H9 (cell line): ENCODE measurements at regions not wholly inside any gene's neighbourhood (a gene's known extent, or its start where the extent isn't known, plus 50 kb on each side); places are given as distances from the start of the nearest gene placed in this dataset.

Experiments used
- DNase-seq: peaks from one replicate; pipeline ENCODE4 v3.0.0-alpha.2; 2017
- H2AFZ ChIP-seq: one replicate; pipeline ENCODE4 v1.6.1; 2013; ENCODE audit warnings: mild to moderate bottlenecking, low read length, control low read depth, moderate library complexity
- H2AK5ac ChIP-seq: 2 replicates; pipeline ENCODE4 v1.6.1; 2013; ENCODE audit warnings: low read length, control low read depth, mixed read lengths; ENCODE audit not compliant: insufficient read length
- H2BK120ac ChIP-seq: one replicate; pipeline ENCODE4 v1.6.1; 2013; ENCODE audit warnings: low read depth, mild to moderate bottlenecking, low read length, control low read depth, inconsistent platforms; ENCODE audit not compliant: poor library complexity, severe bottlenecking
- H2BK12ac ChIP-seq: 2 replicates; pipeline ENCODE4 v1.6.1; 2013; ENCODE audit warnings: low read length, control low read depth, mixed read lengths, low read depth; ENCODE audit not compliant: insufficient read length
- H2BK15ac ChIP-seq: 2 replicates; pipeline ENCODE4 v1.6.1; 2013; ENCODE audit warnings: low read depth, low read length, control low read depth
- H2BK20ac ChIP-seq: one replicate; pipeline ENCODE4 v1.6.1; 2013; ENCODE audit warnings: low read depth, mild to moderate bottlenecking, low read length, control low read depth, inconsistent platforms; ENCODE audit not compliant: poor library complexity, severe bottlenecking
- H2BK5ac ChIP-seq: 2 replicates; pipeline ENCODE4 v1.6.1; 2013; ENCODE audit warnings: low read length, control low read depth, mixed read lengths; ENCODE audit not compliant: insufficient read length
- H3K14ac ChIP-seq: 2 replicates; pipeline ENCODE4 v1.6.1; 2013; ENCODE audit warnings: low read length, control low read depth; ENCODE audit not compliant: insufficient read depth
- H3K18ac ChIP-seq: 2 replicates; pipeline ENCODE4 v1.6.1; 2013; ENCODE audit warnings: low read depth, mild to moderate bottlenecking, mixed read lengths, low read length, control low read depth; ENCODE audit not compliant: insufficient read length
- H3K23ac ChIP-seq: 2 replicates; pipeline ENCODE4 v1.6.1; 2013; ENCODE audit warnings: low read length, control low read depth, mixed read lengths, low read depth; ENCODE audit not compliant: insufficient read length
- H3K23me2 ChIP-seq: 2 replicates; pipeline ENCODE4 v1.6.1; 2013; ENCODE audit warnings: low read depth, mild to moderate bottlenecking, mixed read lengths, low read length, control low read depth; ENCODE audit not compliant: insufficient read length, poor library complexity, severe bottlenecking
- H3K27ac ChIP-seq: 2 replicates; pipeline ENCODE4 v1.5.1; 2013; ENCODE audit warnings: low read length, control low read depth, mixed read lengths, low read depth; ENCODE audit not compliant: insufficient read length
- H3K27me3 ChIP-seq: 2 replicates; pipeline ENCODE4 v1.6.1; 2013; ENCODE audit warnings: low read length, control low read depth, inconsistent platforms; ENCODE audit not compliant: insufficient read depth
- H3K4ac ChIP-seq: 2 replicates; pipeline ENCODE4 v1.6.1; 2013; ENCODE audit warnings: low read depth, mild to moderate bottlenecking, control low read depth, inconsistent platforms, low read length, moderate library complexity
- H3K4me1 ChIP-seq: 2 replicates; pipeline ENCODE4 v1.6.1; 2013; ENCODE audit warnings: low read length, control low read depth, inconsistent platforms; ENCODE audit not compliant: insufficient read depth
- H3K4me2 ChIP-seq: 2 replicates; pipeline ENCODE4 v1.6.1; 2013; ENCODE audit warnings: low read length, control low read depth, mixed read lengths; ENCODE audit not compliant: insufficient read length, insufficient read depth
- H3K56ac ChIP-seq: 2 replicates; pipeline ENCODE4 v1.6.1; 2013; ENCODE audit warnings: low read depth, mild to moderate bottlenecking, mixed read lengths, low read length, control low read depth; ENCODE audit not compliant: insufficient read length
- H3K79me1 ChIP-seq: 2 replicates; pipeline ENCODE4 v1.6.1; 2013; ENCODE audit warnings: low read depth, mild to moderate bottlenecking, moderate library complexity, low read length, control low read depth, inconsistent platforms; ENCODE audit not compliant: insufficient read depth, poor library complexity, severe bottlenecking
- H3K79me2 ChIP-seq: 2 replicates; pipeline ENCODE4 v1.6.1; 2013; ENCODE audit warnings: low read length, control low read depth, inconsistent platforms; ENCODE audit not compliant: insufficient read depth
- H3K9ac ChIP-seq: 2 replicates; pipeline ENCODE4 v1.6.1; 2013; ENCODE audit warnings: low read length, control low read depth, mixed read lengths; ENCODE audit not compliant: insufficient read length; ENCODE audit errors: extremely low read depth
- H3K9me3 ChIP-seq: one replicate; pipeline ENCODE4 v1.6.1; 2013; ENCODE audit warnings: low read depth, low read length, inconsistent platforms; ENCODE audit not compliant: control insufficient read depth
- H3T11ph ChIP-seq: one replicate; pipeline ENCODE4 v1.6.1; 2013; ENCODE audit warnings: mild to moderate bottlenecking, low read length, control low read depth, inconsistent platforms
- H4K20me1 ChIP-seq: one replicate; pipeline ENCODE4 v1.6.1; 2013; ENCODE audit not compliant: control insufficient read depth, insufficient read length, insufficient read depth
- H4K5ac ChIP-seq: 2 replicates; pipeline ENCODE4 v1.6.1; 2013; ENCODE audit warnings: low read depth, mild to moderate bottlenecking, mixed read lengths, low read length, control low read depth; ENCODE audit not compliant: insufficient read length
- H4K8ac ChIP-seq: replicated peaks from 2 replicates; pipeline ENCODE4 v1.6.1; 2013; ENCODE audit warnings: low read length, control low read depth, mixed read lengths, low read depth; ENCODE audit not compliant: insufficient read length
- H4K91ac ChIP-seq: 2 replicates; pipeline ENCODE4 v1.6.1; 2013; ENCODE audit warnings: low read depth, mild to moderate bottlenecking, moderate library complexity, mixed read lengths, low read length, control low read depth; ENCODE audit not compliant: insufficient read length
- H3K27ac Mint-ChIP-seq, 3 experiments: 2 replicates in 2 of 3; 3 replicates in 1 of 3; pipeline ENCODE4 v1.8.0; 2020 to 2021; ENCODE audit warnings: mixed read lengths in 3 of 3, mild to moderate bottlenecking in 1 of 3, moderate library complexity in 1 of 3
- H3K27me3 Mint-ChIP-seq: 2 replicates; pipeline ENCODE4 v1.8.0; 2021; ENCODE audit warnings: low read depth, mild to moderate bottlenecking, moderate library complexity, mixed read lengths
- H3K36me3 Mint-ChIP-seq, 3 experiments: 2 replicates in 2 of 3; 3 replicates in 1 of 3; pipeline ENCODE4 v1.8.0; 2020 to 2021; ENCODE audit warnings: low read depth in 3 of 3, mixed read lengths in 3 of 3; ENCODE audit not compliant: insufficient read depth in 1 of 3
- H3K4me1 Mint-ChIP-seq, 2 experiments: 2 replicates each; pipeline ENCODE4 v1.8.0; 2020; ENCODE audit warnings: mixed read lengths in 2 of 2
- H3K4me3 Mint-ChIP-seq, 2 experiments: 2 replicates in 1 of 2; 3 replicates in 1 of 2; pipeline ENCODE4 v1.8.0; 2020 to 2021; ENCODE audit warnings: mild to moderate bottlenecking in 2 of 2, mixed read lengths in 2 of 2, moderate library complexity in 1 of 2
- H3K9me3 Mint-ChIP-seq, 2 experiments: 2 replicates in 1 of 2; 3 replicates in 1 of 2; pipeline ENCODE4 v1.8.0; 2020; ENCODE audit warnings: mild to moderate bottlenecking in 2 of 2, mixed read lengths in 2 of 2, moderate library complexity in 1 of 2
- WGBS: extraction: QIAGEN DNeasy Blood & Tissue Kit; methylation state at CpG from one replicate; pipeline ENCODE4 v1.1.7; 2013; ENCODE audit warnings: missing lambda C conversion rate, low lambda C conversion rate, mixed read lengths; ENCODE audit not compliant: insufficient read length; ENCODE audit errors: extremely low coverage; 5-methylcytosine and 5-hydroxymethylcytosine counted together
- TF ChIP-seq, protein P1 (sequence below): fragments of 200-600 bp; sonication (generic); conservative IDR thresholded peaks from 3 replicates; pipeline ENCODE4 v1.8.0; 2021; ENCODE audit warnings: antibody characterized with exemption, mild to moderate bottlenecking

GRCh38 chr14:42145766-42146165 lies 539.1 kb downstream of the LRFN5 start:
- no peaks in the 10 kb centered on the region for H3K9me3 ChIP-seq
- no peaks in the 10 kb centered on the region for H3K23me2 ChIP-seq
- Mint-ChIP-seq H3K4me3 (no peak overlapping the region), H3K27ac (no peak overlapping the region), H3K27me3 (no peaks in the 10 kb centered on the region), H3K4me1 (no peaks in the 10 kb centered on the region), H3K36me3 (no peaks in the 10 kb centered on the region), H3K9me3 (peaks cover 0 to 5% of the 10 kb centered on the region in 2 experiments; a peak in 1 of 5 replicates)
- H3K4me1 ChIP-seq = no peaks in the 10 kb centered on the region
- no peaks in the 10 kb centered on the region for H3K27me3 ChIP-seq
- no peak overlapping the region for H3K9ac ChIP-seq
- TF ChIP-seq, protein P1, sequence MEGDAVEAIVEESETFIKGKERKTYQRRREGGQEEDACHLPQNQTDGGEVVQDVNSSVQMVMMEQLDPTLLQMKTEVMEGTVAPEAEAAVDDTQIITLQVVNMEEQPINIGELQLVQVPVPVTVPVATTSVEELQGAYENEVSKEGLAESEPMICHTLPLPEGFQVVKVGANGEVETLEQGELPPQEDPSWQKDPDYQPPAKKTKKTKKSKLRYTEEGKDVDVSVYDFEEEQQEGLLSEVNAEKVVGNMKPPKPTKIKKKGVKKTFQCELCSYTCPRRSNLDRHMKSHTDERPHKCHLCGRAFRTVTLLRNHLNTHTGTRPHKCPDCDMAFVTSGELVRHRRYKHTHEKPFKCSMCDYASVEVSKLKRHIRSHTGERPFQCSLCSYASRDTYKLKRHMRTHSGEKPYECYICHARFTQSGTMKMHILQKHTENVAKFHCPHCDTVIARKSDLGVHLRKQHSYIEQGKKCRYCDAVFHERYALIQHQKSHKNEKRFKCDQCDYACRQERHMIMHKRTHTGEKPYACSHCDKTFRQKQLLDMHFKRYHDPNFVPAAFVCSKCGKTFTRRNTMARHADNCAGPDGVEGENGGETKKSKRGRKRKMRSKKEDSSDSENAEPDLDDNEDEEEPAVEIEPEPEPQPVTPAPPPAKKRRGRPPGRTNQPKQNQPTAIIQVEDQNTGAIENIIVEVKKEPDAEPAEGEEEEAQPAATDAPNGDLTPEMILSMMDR = no peak
- no peaks in the 10 kb centered on the region for H4K20me1 ChIP-seq
- no peak overlapping the region for H4K5ac ChIP-seq
- H4K8ac ChIP-seq = no peak overlapping the region
- no peak overlapping the region for H2AFZ ChIP-seq
- no peak overlapping the region for H2BK20ac ChIP-seq
- no peak overlapping the region for H2BK5ac ChIP-seq
- no peak overlapping the region for H3K27ac ChIP-seq
- H3K79me1 ChIP-seq = no peaks in the 10 kb centered on the region
- H2BK12ac ChIP-seq = no peak overlapping the region
- no peak overlapping the region for H3K14ac ChIP-seq
- H3K4ac ChIP-seq = no peak overlapping the region
- no peak overlapping the region for H3K18ac ChIP-seq
- no CpG with 5 or more reads among the region's 4 CpGs for WGBS
- H3K79me2 ChIP-seq = no peaks in the 10 kb centered on the region
- no peak overlapping the region for H3K23ac ChIP-seq
- H2AK5ac ChIP-seq = no peak overlapping the region
- no peak overlapping the region for H3K56ac ChIP-seq
- DNase-seq = no peak
- no peak overlapping the region for H4K91ac ChIP-seq
- no peak overlapping the region for H2BK15ac ChIP-seq
- no peak overlapping the region for H3T11ph ChIP-seq
- H2BK120ac ChIP-seq = no peak overlapping the region
- H3K4me2 ChIP-seq = no peak overlapping the region
